GM13976 (cell line): ENCODE measurements at regions not wholly inside any gene's neighbourhood (a gene's known extent, or its start where the extent isn't known, plus 50 kb on each side); places are given as distances from the start of the nearest gene placed in this dataset.

Experiments
- DNase-seq: peaks from one replicate; pipeline ENCODE4 v3.0.0; 2012; ENCODE audit warnings: low spot score
- in situ Hi-C: fragments of 300-500 bp; cut with MboI; formaldehyde crosslinking; loops from one replicate; pipeline ENCODE4 v1.12.0; 2022; ENCODE audit warnings: low sequenced_read_pairs, mixed read lengths, inconsistent platforms; ENCODE audit not compliant: unreplicated experiment
- TF ChIP-seq, protein P1 (sequence below): IDR thresholded peaks from 2 replicates; pipeline ENCODE4 v1.5.1; 2012; ENCODE audit warnings: borderline replicate concordance, mild to moderate bottlenecking; ENCODE audit not compliant: insufficient read depth; ENCODE audit errors: extremely low read depth, missing control alignments, control extremely low read depth

- in situ Hi-C loops: loop anchor here (25.0 kb wide), 1 partner anchor 388 kb away; no protein-coding TSS in a partner anchor
- no peak for DNase-seq
- TF ChIP-seq, protein P1, sequence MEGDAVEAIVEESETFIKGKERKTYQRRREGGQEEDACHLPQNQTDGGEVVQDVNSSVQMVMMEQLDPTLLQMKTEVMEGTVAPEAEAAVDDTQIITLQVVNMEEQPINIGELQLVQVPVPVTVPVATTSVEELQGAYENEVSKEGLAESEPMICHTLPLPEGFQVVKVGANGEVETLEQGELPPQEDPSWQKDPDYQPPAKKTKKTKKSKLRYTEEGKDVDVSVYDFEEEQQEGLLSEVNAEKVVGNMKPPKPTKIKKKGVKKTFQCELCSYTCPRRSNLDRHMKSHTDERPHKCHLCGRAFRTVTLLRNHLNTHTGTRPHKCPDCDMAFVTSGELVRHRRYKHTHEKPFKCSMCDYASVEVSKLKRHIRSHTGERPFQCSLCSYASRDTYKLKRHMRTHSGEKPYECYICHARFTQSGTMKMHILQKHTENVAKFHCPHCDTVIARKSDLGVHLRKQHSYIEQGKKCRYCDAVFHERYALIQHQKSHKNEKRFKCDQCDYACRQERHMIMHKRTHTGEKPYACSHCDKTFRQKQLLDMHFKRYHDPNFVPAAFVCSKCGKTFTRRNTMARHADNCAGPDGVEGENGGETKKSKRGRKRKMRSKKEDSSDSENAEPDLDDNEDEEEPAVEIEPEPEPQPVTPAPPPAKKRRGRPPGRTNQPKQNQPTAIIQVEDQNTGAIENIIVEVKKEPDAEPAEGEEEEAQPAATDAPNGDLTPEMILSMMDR: no peak
These were observed 124.8 kb upstream of the NYAP2 start for GRCh38 chr2:225274751-225275150.

DNA sequence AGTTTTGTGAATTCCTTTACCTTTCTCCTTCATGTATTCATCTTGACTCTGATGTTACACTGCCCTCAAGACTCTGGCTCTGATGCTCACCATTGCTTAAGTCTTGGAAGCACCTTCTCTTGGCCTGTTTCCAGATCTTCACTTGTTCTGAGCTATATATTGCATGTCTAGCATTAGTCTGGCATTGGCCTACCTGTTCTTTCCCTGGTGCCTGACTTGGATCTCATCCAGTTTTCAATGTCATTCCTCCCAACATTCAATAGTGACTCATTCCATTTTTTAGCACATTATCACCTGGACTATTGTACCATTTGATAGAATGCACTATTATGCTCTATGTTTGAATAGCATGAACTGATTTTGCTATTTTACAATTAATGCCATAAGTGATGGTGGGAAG is 127.3 kb upstream of the NYAP2 start:
- in situ Hi-C loops: no loop called here
- TF ChIP-seq, protein P1: no peak
- DNase-seq: no peak

GRCh38 chr2:225270861-225271260 is 128.6 kb upstream of the NYAP2 start:
- in situ Hi-C loops: no loop called here
- peak; percentile 44 for DNase-seq
- TF ChIP-seq, protein P1: no peak

- in situ Hi-C loops: no loop called here
- TF ChIP-seq, protein P1: no peak
- DNase-seq: no peak
These were observed 129.5 kb upstream of the NYAP2 start for GRCh38 chr2:225270053-225270452.

DNA sequence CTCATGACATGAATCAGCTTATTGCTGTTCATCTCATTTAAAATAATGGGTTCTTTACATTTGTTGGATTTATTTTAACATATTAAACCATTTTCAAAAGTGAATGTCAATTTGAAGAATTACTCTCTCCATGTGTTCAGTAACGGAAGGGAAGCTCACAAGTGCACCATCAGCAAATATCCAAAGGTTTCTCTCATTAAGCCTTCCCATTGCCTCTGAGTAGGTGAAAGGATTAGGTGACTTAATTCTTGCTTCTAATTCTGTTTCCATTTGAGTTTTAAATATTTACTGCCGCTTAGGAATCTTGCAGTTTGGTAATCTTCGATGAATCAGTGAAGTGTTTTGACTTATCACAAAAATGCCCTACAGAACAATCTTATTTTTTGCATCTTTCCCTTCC is 145.1 kb upstream of the NYAP2 start:
- in situ Hi-C loops: no loop called here
- TF ChIP-seq, protein P1: no peak
- no peak for DNase-seq

- in situ Hi-C loops: no loop called here
- no peak for DNase-seq
- TF ChIP-seq, protein P1: no peak
These were observed 154.6 kb upstream of the NYAP2 start for GRCh38 chr2:225244933-225245332.
